Thyroid gland (tissue), 4 donors: ENCODE measurements at regions not wholly inside any gene's neighbourhood (a gene's known extent, or its start where the extent isn't known, plus 50 kb on each side); places are given as distances from the start of the nearest gene placed in this dataset.
"Not testable (repeated sequence)": the region's sequence is repeated elsewhere in the genome, so short reads cannot be mapped to it uniquely, and the experiment has no call there.

Source experiments
- DNase-seq, 2 donors: peaks; one replicate each; pipeline ENCODE4 v3.0.0-alpha.2; 2019
- H3K27ac ChIP-seq, 3 donors: fragments of 200-600 bp; sonication (generic); 1 replicate in 2 of 3; 2 replicates in 1 of 3; pipeline ENCODE4 v1.5.1; 2016 to 2019; ENCODE audit warnings: mild to moderate bottlenecking in 1 of 3, moderate library complexity in 1 of 3
- H3K27me3 ChIP-seq: fragments of 200-600 bp; sonication (generic); one replicate; pipeline ENCODE4 v1.5.1; 2019
- H3K36me3 ChIP-seq, 2 donors: fragments of 200-600 bp; sonication (generic); one replicate each; pipeline ENCODE4 v1.5.1; 2016 to 2019
- H3K4me1 ChIP-seq, 2 donors: fragments of 200-600 bp; sonication (generic); one replicate each; pipeline ENCODE4 v1.5.1; 2017 to 2019
- H3K4me3 ChIP-seq, 3 donors: fragments of 200-600 bp; sonication (generic); replicated peaks in 1 of 3; 1 replicate in 2 of 3; 2 replicates in 1 of 3; pipeline ENCODE4 v1.5.1; 2016; ENCODE audit warnings: mild to moderate bottlenecking in 1 of 3
- H3K9me3 ChIP-seq: fragments of 200-600 bp; sonication (generic); one replicate; pipeline ENCODE4 v1.5.1; 2017
- POLR2A ChIP-seq, 2 donors: fragments of 450-650 bp; IDR thresholded peaks; one replicate each; pipeline ENCODE4 v1.6.1; 2017; ENCODE audit warnings: antibody characterized with exemption in 2 of 2, mild to moderate bottlenecking in 2 of 2, moderate library complexity in 1 of 2
- WGBS, 2 donors: methylation state at CpG; one replicate each; pipeline ENCODE4 v1.1.5; 2017; 5-methylcytosine and 5-hydroxymethylcytosine counted together
- intact Hi-C: fragments of 100-400 bp; cut with DNase I; formaldehyde crosslinking; loops from one replicate; pipeline ENCODE4 v1.15.1; 2023
- TF ChIP-seq, protein P1 (sequence below), 6 experiments: fragments of 200-600 bp in 3 of 6; fragments of 450-650 bp in 3 of 6; sonication (generic) in 3 of 6; IDR thresholded peaks; one replicate each; pipeline ENCODE4 v1.5.1; 2016 to 2019; ENCODE audit warnings: antibody characterized with exemption in 6 of 6, mild to moderate bottlenecking in 2 of 6, inconsistent platforms in 1 of 6, moderate library complexity in 1 of 6

DNA sequence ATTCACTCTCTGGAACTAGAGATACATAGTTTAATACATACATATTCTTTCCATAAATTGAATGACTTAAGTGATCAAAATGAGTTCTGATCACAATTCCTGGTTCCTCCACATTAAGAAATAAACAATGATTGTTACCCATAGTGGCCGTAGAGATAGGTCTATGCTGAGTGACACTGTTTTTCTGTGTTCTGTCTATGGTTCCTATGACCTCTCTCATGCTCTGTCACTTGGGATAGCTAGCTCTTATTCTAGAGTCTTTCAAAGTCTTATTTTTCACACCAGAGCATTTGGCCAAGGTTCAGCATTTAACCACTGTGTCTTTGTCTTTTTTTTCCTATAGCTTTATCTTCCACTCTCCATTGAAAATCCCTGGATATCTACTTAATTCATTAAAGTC is 132.4 kb downstream of the GOLGA6L6 start:
- TF ChIP-seq, protein P1, sequence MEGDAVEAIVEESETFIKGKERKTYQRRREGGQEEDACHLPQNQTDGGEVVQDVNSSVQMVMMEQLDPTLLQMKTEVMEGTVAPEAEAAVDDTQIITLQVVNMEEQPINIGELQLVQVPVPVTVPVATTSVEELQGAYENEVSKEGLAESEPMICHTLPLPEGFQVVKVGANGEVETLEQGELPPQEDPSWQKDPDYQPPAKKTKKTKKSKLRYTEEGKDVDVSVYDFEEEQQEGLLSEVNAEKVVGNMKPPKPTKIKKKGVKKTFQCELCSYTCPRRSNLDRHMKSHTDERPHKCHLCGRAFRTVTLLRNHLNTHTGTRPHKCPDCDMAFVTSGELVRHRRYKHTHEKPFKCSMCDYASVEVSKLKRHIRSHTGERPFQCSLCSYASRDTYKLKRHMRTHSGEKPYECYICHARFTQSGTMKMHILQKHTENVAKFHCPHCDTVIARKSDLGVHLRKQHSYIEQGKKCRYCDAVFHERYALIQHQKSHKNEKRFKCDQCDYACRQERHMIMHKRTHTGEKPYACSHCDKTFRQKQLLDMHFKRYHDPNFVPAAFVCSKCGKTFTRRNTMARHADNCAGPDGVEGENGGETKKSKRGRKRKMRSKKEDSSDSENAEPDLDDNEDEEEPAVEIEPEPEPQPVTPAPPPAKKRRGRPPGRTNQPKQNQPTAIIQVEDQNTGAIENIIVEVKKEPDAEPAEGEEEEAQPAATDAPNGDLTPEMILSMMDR (IDR thresholded peaks at IDR 0.05): no peak
- TF ChIP-seq POLR2A (IDR thresholded peaks at IDR 0.05): no peak
- no peaks in the 10 kb centered on the region for H3K9me3 ChIP-seq
- no peaks in the 10 kb centered on the region for H3K36me3 ChIP-seq
- no peak overlapping the region for H3K27ac ChIP-seq
- no peaks in the 10 kb centered on the region for H3K4me1 ChIP-seq
- no peaks in the 10 kb centered on the region for H3K27me3 ChIP-seq
- no peak overlapping the region for H3K4me3 ChIP-seq
- no peak for DNase-seq
- WGBS, 2 donors: 72 to 83% methylated on average over 1 of the region's 1 CpG
- intact Hi-C loops: no loop called here

DNA sequence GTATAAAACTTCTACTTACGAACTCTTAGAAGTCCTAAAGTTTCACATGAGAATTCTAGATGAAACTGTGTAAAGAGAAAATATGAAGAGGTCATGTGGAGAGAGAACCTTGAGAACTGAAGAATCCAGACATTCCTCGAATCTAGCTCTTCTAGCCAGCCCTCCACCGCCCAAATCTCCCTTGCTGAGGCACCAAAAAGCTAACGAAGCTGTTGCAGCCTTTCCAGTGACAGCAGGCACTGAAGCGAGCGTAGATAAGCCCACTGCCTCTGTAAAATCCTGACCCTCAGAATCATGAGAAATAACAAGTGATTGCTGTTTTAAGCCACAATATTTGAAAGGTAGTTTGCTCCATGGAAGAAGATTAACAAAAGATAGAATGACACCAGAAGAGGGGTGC is 134.0 kb downstream of the GOLGA6L6 start:
- Histone ChIP-seq H3K9me3 (no peaks in the 10 kb centered on the region), H3K4me1 (no peaks in the 10 kb centered on the region), H3K27ac (no peak overlapping the region), H3K27me3 (no peaks in the 10 kb centered on the region), H3K4me3 (no peak overlapping the region), H3K36me3 (no peaks in the 10 kb centered on the region)
- no peak for DNase-seq
- TF ChIP-seq POLR2A (IDR thresholded peaks at IDR 0.05): no peak
- TF ChIP-seq, protein P1 (IDR thresholded peaks at IDR 0.05): no peak
- intact Hi-C loops: no loop called here
- WGBS, 2 donors: 56 to 59% methylated on average over 6 of the region's 6 CpGs

DNA sequence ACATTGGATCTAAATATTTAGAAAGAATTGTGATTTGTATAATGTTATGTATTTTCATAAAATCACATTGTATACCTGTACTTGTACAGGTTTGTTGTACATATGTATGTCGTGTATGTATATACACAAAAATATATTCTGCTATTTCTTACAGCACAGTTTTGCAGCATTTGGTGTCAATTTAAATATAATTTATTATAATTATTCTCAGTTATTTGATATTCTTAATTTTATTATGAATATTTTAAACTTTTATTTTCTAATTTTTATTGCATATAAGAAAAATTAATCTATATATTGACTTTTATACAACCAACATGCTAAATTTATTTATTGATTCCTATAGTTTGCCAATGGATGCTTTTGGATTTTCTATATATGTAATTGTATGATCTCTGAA is 137.0 kb downstream of the GOLGA6L6 start:
- H3K9me3 ChIP-seq, intact Hi-C loops: not testable (repeated sequence)
- WGBS, 2 donors: 56 to 72% methylated on average over 1 of the region's 1 CpG

DNA sequence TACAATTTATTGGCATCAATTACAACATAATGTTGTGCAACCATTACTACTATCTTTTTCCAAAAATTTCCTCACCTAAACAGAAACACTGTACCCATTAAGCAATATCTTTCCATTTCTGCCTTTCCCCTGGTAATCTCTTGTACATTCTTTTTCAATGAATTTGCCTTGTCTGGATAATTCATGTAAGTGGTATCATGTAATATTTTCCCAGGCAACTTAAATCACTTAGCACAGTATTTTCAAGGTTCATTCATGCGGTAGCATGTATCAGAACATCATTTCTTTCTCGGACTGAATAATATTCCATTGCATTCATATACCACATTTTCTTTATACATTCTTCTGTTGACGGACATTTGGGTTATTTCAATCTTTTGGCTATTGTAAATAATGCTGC is 139.0 kb downstream of the GOLGA6L6 start:
- H3K27ac ChIP-seq, H3K4me1 ChIP-seq, H3K9me3 ChIP-seq, H3K4me3 ChIP-seq, DNase-seq, H3K27me3 ChIP-seq, intact Hi-C loops, H3K36me3 ChIP-seq: not testable (repeated sequence)
- 78 to 83% methylated on average over 3 of the region's 3 CpGs for WGBS, 2 donors

More for the DNA sequence above, 137.0 kb downstream of the GOLGA6L6 start:
- H3K27ac ChIP-seq, H3K4me3 ChIP-seq, H3K27me3 ChIP-seq, DNase-seq, H3K36me3 ChIP-seq, H3K4me1 ChIP-seq: not testable (repeated sequence)

DNA sequence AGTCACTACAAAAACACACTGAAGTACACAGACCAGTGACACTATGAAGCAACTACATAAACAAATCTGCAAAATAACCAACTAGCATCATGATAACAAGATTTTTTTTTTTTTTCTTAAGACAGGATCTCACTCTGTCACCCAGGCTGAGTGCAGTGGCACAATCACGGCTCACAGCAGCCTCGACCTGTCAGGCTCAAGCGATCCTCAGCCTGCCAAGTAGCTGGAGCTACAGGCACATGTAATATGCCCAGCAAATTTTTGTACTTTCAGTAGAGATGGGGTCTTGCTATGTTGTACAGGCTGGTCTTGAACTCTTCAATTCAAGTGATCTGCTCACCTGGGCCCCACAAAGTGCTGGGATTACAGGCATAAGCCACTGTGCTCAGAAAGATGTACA is 140.5 kb downstream of the GOLGA6L6 start:
- H3K36me3 ChIP-seq, H3K4me3 ChIP-seq, H3K9me3 ChIP-seq, DNase-seq, H3K27me3 ChIP-seq, H3K27ac ChIP-seq, intact Hi-C loops, H3K4me1 ChIP-seq: not testable (repeated sequence)
- 67 to 74% methylated on average over 3 of the region's 3 CpGs for WGBS, 2 donors

DNA sequence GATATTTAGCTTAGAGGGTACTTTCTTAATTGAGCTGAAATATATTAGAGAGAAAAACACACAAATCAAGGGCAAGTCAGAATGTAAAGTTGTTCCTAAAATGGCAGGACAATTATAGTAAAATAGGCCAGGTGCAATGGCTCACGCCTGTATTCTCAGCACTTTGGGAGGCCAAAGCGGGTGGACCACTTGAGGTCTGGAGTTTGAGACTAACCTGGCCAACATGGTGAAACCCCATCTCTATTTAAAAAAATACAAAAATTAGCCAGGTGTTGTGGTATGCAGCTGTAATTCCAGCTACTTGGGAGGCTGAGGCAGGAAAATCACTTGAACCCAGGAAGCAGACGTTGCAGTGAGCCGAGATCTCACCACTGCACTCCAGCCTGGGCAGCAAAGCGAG is 142.9 kb downstream of the GOLGA6L6 start:
- H3K27ac ChIP-seq, H3K9me3 ChIP-seq, H3K4me1 ChIP-seq, DNase-seq, H3K27me3 ChIP-seq, H3K4me3 ChIP-seq, intact Hi-C loops, H3K36me3 ChIP-seq: not testable (repeated sequence)
- WGBS, 2 donors: 68 to 71% methylated on average over 5 of the region's 5 CpGs

DNA sequence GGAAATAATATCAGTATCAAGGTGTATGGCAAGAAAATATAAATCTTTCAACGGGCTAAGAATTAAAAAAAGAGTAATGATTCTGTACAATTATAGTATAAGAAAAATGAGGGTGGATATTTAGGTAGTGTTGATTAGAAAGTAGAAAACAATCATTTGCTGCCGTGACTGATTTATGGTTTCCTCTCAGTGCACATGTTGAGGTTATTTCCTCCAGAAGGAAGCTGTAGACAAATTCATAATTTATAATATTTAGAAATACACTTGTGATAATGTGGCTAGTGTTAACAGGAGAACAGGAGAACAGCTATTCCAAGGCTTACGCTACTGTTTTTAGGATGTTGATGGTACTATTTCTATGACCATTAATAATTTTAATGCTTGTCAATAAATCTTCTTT is 153.4 kb downstream of the GOLGA6L6 start:
- H3K27ac ChIP-seq, H3K36me3 ChIP-seq, H3K4me1 ChIP-seq, DNase-seq, H3K27me3 ChIP-seq, H3K9me3 ChIP-seq, H3K4me3 ChIP-seq, intact Hi-C loops: not testable (repeated sequence)
- WGBS, 2 donors: 46 to 66% methylated on average over 3 of the region's 3 CpGs

DNA sequence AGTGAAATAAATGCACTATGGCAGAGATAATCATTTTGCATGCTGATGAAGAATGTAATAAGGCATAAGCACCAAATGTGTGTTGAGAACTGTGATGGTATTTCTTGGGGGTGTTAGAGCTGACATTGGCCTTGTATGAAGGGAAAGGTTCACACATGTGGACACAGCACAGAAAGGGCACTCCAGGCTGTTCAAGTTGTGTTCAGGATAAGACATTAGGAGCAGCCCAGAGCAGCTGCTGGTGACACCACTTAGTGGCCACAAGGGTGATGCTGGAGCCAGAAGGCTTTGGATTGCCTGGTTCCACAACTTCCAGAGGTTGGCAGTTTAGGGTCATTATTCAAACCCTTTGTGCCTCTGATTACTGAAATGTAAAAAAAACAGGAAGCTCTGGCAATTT is 155.4 kb downstream of the GOLGA6L6 start:
- no peak for DNase-seq
- no peak overlapping the region for H3K27ac ChIP-seq

DNA sequence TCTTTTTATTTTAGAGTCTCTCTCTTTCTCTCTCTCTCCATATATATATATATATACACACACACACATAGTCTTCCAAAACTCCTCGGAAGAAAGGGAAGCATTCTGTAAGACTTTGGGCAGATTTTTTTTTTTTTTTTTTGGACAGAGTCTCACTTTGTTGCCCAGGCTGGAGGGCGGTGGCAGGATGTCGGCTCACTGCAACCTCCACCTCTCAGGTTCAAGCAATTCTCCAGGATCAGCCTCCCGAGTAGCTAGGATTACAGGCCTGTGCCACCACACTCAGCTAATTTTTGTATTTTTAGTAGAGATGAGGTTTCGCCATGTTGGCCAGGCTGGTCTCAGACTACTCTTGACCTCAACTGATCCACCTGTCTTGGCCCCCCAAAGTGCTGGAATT is 161.4 kb downstream of the GOLGA6L6 start:
- WGBS, 2 donors: 69 to 91% methylated on average over 5 of the region's 5 CpGs
- H3K4me3 ChIP-seq, H3K27me3 ChIP-seq, H3K4me1 ChIP-seq, H3K27ac ChIP-seq, H3K9me3 ChIP-seq, H3K36me3 ChIP-seq, DNase-seq, intact Hi-C loops: not testable (repeated sequence)

More for the DNA sequence above, 155.4 kb downstream of the GOLGA6L6 start:
- no peaks in the 10 kb centered on the region for H3K9me3 ChIP-seq
- H3K4me1 ChIP-seq: no peaks in the 10 kb centered on the region
- TF ChIP-seq POLR2A (IDR thresholded peaks at IDR 0.05): no peak
- TF ChIP-seq, protein P1 (IDR thresholded peaks at IDR 0.05): no peak
- no peaks in the 10 kb centered on the region for H3K27me3 ChIP-seq
- intact Hi-C loops: no loop called here
- H3K36me3 ChIP-seq: no peaks in the 10 kb centered on the region
- H3K4me3 ChIP-seq: no peak overlapping the region
